Testis (tissue), 2 donors: ENCODE measurements at regions not wholly inside any gene's neighbourhood (a gene's known extent, or its start where the extent isn't known, plus 50 kb on each side); places are given as distances from the start of the nearest gene placed in this dataset.
A peak's percentile ranks its signal among the peaks of the same experiment; 100 is the strongest.

Source experiments
- DNase-seq: peaks from one replicate; pipeline ENCODE4 v3.0.0-alpha.2; 2019
- H3K27ac ChIP-seq, 2 donors: fragments of 200-600 bp; sonication (generic); one replicate each; pipeline ENCODE4 v1.5.1; 2019
- H3K27me3 ChIP-seq: fragments of 200-600 bp; sonication (generic); one replicate; pipeline ENCODE4 v1.5.1; 2019
- H3K36me3 ChIP-seq: fragments of 200-600 bp; sonication (generic); one replicate; pipeline ENCODE4 v1.5.1; 2017; ENCODE audit warnings: low read depth; ENCODE audit errors: missing control alignments
- H3K4me1 ChIP-seq: fragments of 200-600 bp; sonication (generic); one replicate; pipeline ENCODE4 v1.5.1; 2019
- H3K4me3 ChIP-seq, 2 donors: fragments of 200-600 bp; sonication (generic); one replicate each; pipeline ENCODE4 v1.5.1; 2017 to 2019
- H3K9me3 ChIP-seq: fragments of 200-600 bp; sonication (generic); one replicate; pipeline ENCODE4 v1.5.1; 2017
- CTCF ChIP-seq, 3 experiments: fragments of 450-650 bp in 2 of 3; fragments of 200-600 bp in 1 of 3; sonication (generic) in 1 of 3; IDR thresholded peaks; one replicate each; pipeline ENCODE4 v1.5.1; 2016 to 2019; ENCODE audit warnings: antibody characterized with exemption in 3 of 3, mild to moderate bottlenecking in 2 of 3, moderate library complexity in 1 of 3
- POLR2A ChIP-seq: fragments of 450-650 bp; IDR thresholded peaks from one replicate; pipeline ENCODE4 v1.6.1; 2017; ENCODE audit warnings: antibody characterized with exemption, mild to moderate bottlenecking, moderate library complexity
- WGBS, 2 donors: methylation state at CpG; one replicate each; pipeline ENCODE4 v1.1.5; 2018; 5-methylcytosine and 5-hydroxymethylcytosine counted together
- intact Hi-C: fragments of 100-400 bp; cut with DNase I; formaldehyde crosslinking; loops from one replicate; pipeline ENCODE4 v1.15.1; 2023; ENCODE audit warnings: low total_unique reads

GRCh38 chr12:67910360-67911274, 78.6 kb upstream of the IFNG-AS1 start:
- TF ChIP-seq POLR2A, result no peak
- TF ChIP-seq CTCF (IDR thresholded peaks at IDR 0.05), result no peak
- H3K9me3 ChIP-seq, result no peaks in the 10 kb centered on the region
- no peak overlapping the region for H3K4me3 ChIP-seq
- DNase-seq, result no peak
- 73 to 83% methylated on average over 13 to 14 of the region's 14 CpGs for WGBS, 2 donors
- no peaks in the 10 kb centered on the region for H3K27me3 ChIP-seq
- H3K36me3 ChIP-seq, result no peaks in the 10 kb centered on the region
- intact Hi-C loops, result no loop called here
- no peaks in the 10 kb centered on the region for H3K4me1 ChIP-seq
- H3K27ac ChIP-seq, result no peak overlapping the region

- H3K36me3 ChIP-seq, result no peaks in the 10 kb centered on the region
- no peaks in the 10 kb centered on the region for H3K27me3 ChIP-seq
- peak; percentile 28 for DNase-seq
- intact Hi-C loops, result no loop called here
- no peak overlapping the region for H3K27ac ChIP-seq
- 42 to 57% methylated on average over 5 of the region's 5 CpGs for WGBS, 2 donors
- H3K4me1 ChIP-seq, result no peaks in the 10 kb centered on the region
- no peak for TF ChIP-seq POLR2A
- TF ChIP-seq CTCF (IDR thresholded peaks at IDR 0.05), result no peak
- H3K4me3 ChIP-seq, result no peak overlapping the region
- H3K9me3 ChIP-seq, result no peaks in the 10 kb centered on the region
Measured at GRCh38 chr12:67911275-67911600, 78.0 kb upstream of the IFNG-AS1 start.

- Histone ChIP-seq H3K36me3 (no peaks in the 10 kb centered on the region), H3K4me3 (no peak overlapping the region), H3K4me1 (no peaks in the 10 kb centered on the region), H3K9me3 (no peaks in the 10 kb centered on the region), H3K27ac (no peak overlapping the region), H3K27me3 (no peaks in the 10 kb centered on the region)
- WGBS, 2 donors, result 67 to 69% methylated on average over 3 of the region's 3 CpGs
- intact Hi-C loops, result no loop called here
- DNase-seq, result no peak
- no peak for TF ChIP-seq CTCF (IDR thresholded peaks at IDR 0.05)
Measured at GRCh38 chr12:67911789-67912188, 77.5 kb upstream of the IFNG-AS1 start.

GRCh38 chr12:67915335-67915851, 73.9 kb upstream of the IFNG-AS1 start:
- Histone ChIP-seq H3K4me3 (no peak overlapping the region), H3K9me3 (no peaks in the 10 kb centered on the region), H3K4me1 (no peaks in the 10 kb centered on the region), H3K36me3 (no peaks in the 10 kb centered on the region), H3K27ac (no peak overlapping the region), H3K27me3 (no peaks in the 10 kb centered on the region)
- DNase-seq, result no peak
- intact Hi-C loops, result no loop called here
- 86 to 96% methylated on average over 6 of the region's 6 CpGs for WGBS, 2 donors
- TF ChIP-seq POLR2A, result no peak
- TF ChIP-seq CTCF (IDR thresholded peaks at IDR 0.05), result no peak
